HepG2 (cell line): ENCODE measurements at regions not wholly inside any gene's neighbourhood (a gene's known extent, or its start where the extent isn't known, plus 50 kb on each side); places are given as distances from the start of the nearest gene placed in this dataset.

Experiments used
- ATAC-seq: fragments of 200-7000 bp; cut with Tn5 transposase; 3 replicates; pipeline ENCODE4 v1.9.1; 2020; ENCODE audit warnings: mild to moderate bottlenecking, moderate library complexity
- BruUV-seq: library from RNA; stranded (reverse); fragments of 400-500 nt; replicated peaks from 2 replicates; lab custom pipeline; 2021; lab: Mats Ljungman, UMichigan
- CTCF ChIA-PET: fragments of 300-600 bp; formaldehyde crosslinking; extraction: SDS; loops from one replicate; lab custom pipeline; 2021; ENCODE audit warnings: low total read pairs, inconsistent platforms, low intra/inter-chr PET ratio; lab: Yijun Ruan, JAX
- POLR2A ChIA-PET: fragments of 350-600 bp; sonication (Branson Sonifier 250); formaldehyde crosslinking; loops from one replicate; lab custom pipeline; 2020; ENCODE audit warnings: antibody characterized with exemption, inconsistent platforms; lab: Yijun Ruan, JAX
- DNase-seq: peaks from one replicate; pipeline ENCODE4 v3.0.0-alpha.2; 2015; ENCODE audit warnings: low spot score
- FAIRE-seq: peaks from 3 replicates; lab custom pipeline; 2011; peaks lifted over from hg19 to GRCh38; lab: Jason Lieb, UNC
- H2AFZ ChIP-seq: one replicate; pipeline ENCODE4 v1.6.1; 2011; ENCODE audit warnings: low read length, inconsistent platforms
- H3K27ac ChIP-seq: fragments of 300-600 bp; 3 replicates; pipeline ENCODE4 v1.8.0; 2011; ENCODE audit warnings: mixed run types, mild to moderate bottlenecking, mixed read lengths, low read length, inconsistent platforms; ENCODE audit not compliant: insufficient read depth; ENCODE audit errors: extremely low read length
- H3K27me3 ChIP-seq, 2 experiments: fragments of 200-600 bp in 1 of 2; 2 replicates in 1 of 2; 3 replicates in 1 of 2; pipeline versions ENCODE4 v1.6.0 to v1.8.0; 2011; ENCODE audit warnings: low read length in 2 of 2, mild to moderate bottlenecking in 2 of 2, moderate library complexity in 2 of 2, inconsistent platforms in 1 of 2; ENCODE audit not compliant: insufficient read depth in 2 of 2, control insufficient read depth in 1 of 2
- H3K36me3 ChIP-seq, 2 experiments: fragments of 200-600 bp in 1 of 2; replicated peaks in 1 of 2; 2 replicates in 1 of 2; 3 replicates in 1 of 2; pipeline versions ENCODE4 v1.5.1 to v1.8.0; 2011; ENCODE audit warnings: low read length in 2 of 2, inconsistent platforms in 1 of 2; ENCODE audit not compliant: insufficient read depth in 2 of 2, control insufficient read depth in 1 of 2
- H3K4me1 ChIP-seq: 2 replicates; pipeline ENCODE4 v1.5.1; 2012; ENCODE audit warnings: low read length, inconsistent platforms; ENCODE audit not compliant: insufficient read depth
- H3K4me2 ChIP-seq: 2 replicates; pipeline ENCODE4 v1.6.0; 2011; ENCODE audit warnings: low read depth, low read length, inconsistent platforms
- H3K4me3 ChIP-seq, 3 experiments: fragments of 200-600 bp in 1 of 3; sonication (generic), shearing (Covaris generic) in 1 of 3; replicated peaks in 1 of 3; 2 replicates each; pipeline ENCODE4 v1.5.1; 2011 to 2016; ENCODE audit warnings: low read length in 3 of 3, inconsistent platforms in 2 of 3, low read depth in 2 of 3, mild to moderate bottlenecking in 2 of 3, control low read depth in 1 of 3, mixed read lengths in 1 of 3; ENCODE audit not compliant: insufficient read depth in 1 of 3
- H3K79me2 ChIP-seq: one replicate; pipeline ENCODE4 v1.6.1; 2011; ENCODE audit warnings: low read length, inconsistent platforms; ENCODE audit not compliant: insufficient read depth
- H3K9ac ChIP-seq: 2 replicates; pipeline ENCODE4 v1.6.0; 2011; ENCODE audit warnings: mild to moderate bottlenecking, low read depth, low read length, inconsistent platforms; ENCODE audit not compliant: insufficient read depth
- H3K9me3 ChIP-seq: 2 replicates; pipeline ENCODE4 v1.5.1; 2012; ENCODE audit warnings: mild to moderate bottlenecking, low read length
- H4K20me1 ChIP-seq: 2 replicates; pipeline ENCODE4 v1.6.0; 2011; ENCODE audit warnings: inconsistent platforms, mild to moderate bottlenecking, low read length, moderate library complexity; ENCODE audit not compliant: insufficient read depth
- CBX1 ChIP-seq: IDR thresholded peaks from one replicate; pipeline ENCODE4 v1.6.1; 2016; ENCODE audit warnings: antibody characterized with exemption, low read depth
- DBP ChIP-seq: sonication (generic); formaldehyde crosslinking; IDR thresholded peaks from 2 replicates; pipeline ENCODE4 v1.4.0; 2020; ENCODE audit warnings: missing genetic modification reagents; ENCODE audit errors: not compliant biosample characterization
- DPF2 ChIP-seq: sonication (generic); formaldehyde crosslinking; IDR thresholded peaks from 2 replicates; pipeline ENCODE4 v1.4.0; 2020; ENCODE audit warnings: mild to moderate bottlenecking, low read depth, missing genetic modification reagents, borderline replicate concordance
- KLF6 ChIP-seq: IDR thresholded peaks from 2 replicates; pipeline ENCODE4 v1.8.0; 2016; ENCODE audit warnings: missing biosample characterization, missing genetic modification reagents
- NR1H2 ChIP-seq: sonication (generic); formaldehyde crosslinking; IDR thresholded peaks from 2 replicates; pipeline ENCODE4 v1.8.1; 2022; ENCODE audit warnings: low read depth, missing genetic modification reagents, borderline replicate concordance
- SAFB2 ChIP-seq: sonication (generic); formaldehyde crosslinking; IDR thresholded peaks from 2 replicates; pipeline ENCODE4 v1.5.1; 2020; ENCODE audit warnings: missing genetic modification reagents, low read depth, mild to moderate bottlenecking, borderline replicate concordance
- SP1 ChIP-seq, 2 experiments: fragments of 450-650 bp in 1 of 2; sonication (generic) in 1 of 2; formaldehyde crosslinking in 1 of 2; IDR thresholded peaks; 2 replicates each; pipeline versions ENCODE4 v1.4.0 to v1.6.1; 2016 to 2020; ENCODE audit warnings: missing genetic modification reagents in 1 of 2
- THAP8 ChIP-seq: sonication (generic); formaldehyde crosslinking; IDR thresholded peaks from 2 replicates; pipeline ENCODE4 v1.5.1; 2020; ENCODE audit warnings: missing genetic modification reagents, mild to moderate bottlenecking, borderline replicate concordance
- YEATS2 ChIP-seq: sonication (generic); formaldehyde crosslinking; IDR thresholded peaks from 2 replicates; pipeline ENCODE4 v1.4.0; 2020; ENCODE audit warnings: missing genetic modification reagents, borderline replicate concordance
- ZFY ChIP-seq: sonication (generic); formaldehyde crosslinking; IDR thresholded peaks from 2 replicates; pipeline ENCODE4 v1.4.0; 2020; ENCODE audit warnings: missing genetic modification reagents
- ZNF501 ChIP-seq: sonication (generic); formaldehyde crosslinking; IDR thresholded peaks from 2 replicates; pipeline ENCODE4 v1.5.1; 2020; ENCODE audit warnings: mild to moderate bottlenecking, moderate library complexity, missing genetic modification reagents
- ZNF607 ChIP-seq: sonication (generic); formaldehyde crosslinking; IDR thresholded peaks from 2 replicates; pipeline ENCODE4 v1.5.1; 2020; ENCODE audit warnings: missing genetic modification reagents, mild to moderate bottlenecking, borderline replicate concordance
- ZNF710 ChIP-seq: sonication (generic); formaldehyde crosslinking; IDR thresholded peaks from 2 replicates; pipeline ENCODE4 v1.5.0; 2020; ENCODE audit warnings: mild to moderate bottlenecking, missing genetic modification reagents, borderline replicate concordance
- ZSCAN20 ChIP-seq: sonication (generic); formaldehyde crosslinking; IDR thresholded peaks from 2 replicates; pipeline ENCODE4 v1.4.0; 2020; ENCODE audit warnings: missing genetic modification reagents, mild to moderate bottlenecking, borderline replicate concordance
- ZSCAN22 ChIP-seq: sonication (generic); formaldehyde crosslinking; IDR thresholded peaks from 2 replicates; pipeline ENCODE4 v1.4.0; 2020; ENCODE audit warnings: mild to moderate bottlenecking, missing genetic modification reagents
- ZSCAN31 ChIP-seq: sonication (generic); formaldehyde crosslinking; IDR thresholded peaks from 2 replicates; pipeline ENCODE4 v1.5.0; 2020; ENCODE audit warnings: low read depth, mild to moderate bottlenecking, missing genetic modification reagents
- WGBS: methylation state at CpG from one replicate; pipeline ENCODE4 v1.1.6; 2017; ENCODE audit warnings: low lambda C conversion rate; 5-methylcytosine and 5-hydroxymethylcytosine counted together
- in situ Hi-C: cut with HindIII; loops from 2 replicates; pipeline ENCODE4 v1.10.0; 2017; ENCODE audit warnings: low pct_unique_long_range_greater_than_20kb; ENCODE audit not compliant: extremely low pct_ligation_motif_present
- intact Hi-C: fragments of 100-400 bp; cut with micrococcal nuclease; formaldehyde crosslinking; loops from one replicate; pipeline ENCODE4 v1.10.0; 2022; ENCODE audit not compliant: unreplicated experiment

- TF ChIP-seq THAP8 (no peak), CBX1 (no peak), SP1 (IDR thresholded peaks at IDR 0.05) (no peak), SP1 (CRISPR knock-in tag; IDR thresholded peaks at IDR 0.05) (no peak), ZNF607 (CRISPR knock-in tag) (no peak), DBP (CRISPR knock-in tag) (no peak)
- TF ChIP-seq, all 625 proteins: peak for 0
Measured at GRCh38 chr2:52659546-52659945, 1108.1 kb upstream of the CHAC2 start (continued).

- Histone ChIP-seq H3K79me2 (no peaks in the 10 kb centered on the region), H3K36me3 (no peaks in the 10 kb centered on the region), H3K27ac (no peak overlapping the region), H3K9ac (no peak overlapping the region), H2AFZ (no peak overlapping the region), H3K4me3 (no peak overlapping the region), H4K20me1 (no peaks in the 10 kb centered on the region), H3K27me3 (no peaks in the 10 kb centered on the region), H3K9me3 (peaks cover 80% of the 10 kb centered on the region), H3K4me2 (no peak overlapping the region), H3K4me1 (no peaks in the 10 kb centered on the region)
- no peak for TF ChIP-seq ZSCAN20 (CRISPR knock-in tag)
- no peak for TF ChIP-seq ZNF501 (CRISPR knock-in tag)
- no peak for TF ChIP-seq ZFY (CRISPR knock-in tag)
- no peak for TF ChIP-seq KLF6
- no peak for TF ChIP-seq YEATS2 (CRISPR knock-in tag)
- no peak for TF ChIP-seq SAFB2
- no peak for TF ChIP-seq ZSCAN31 (CRISPR knock-in tag)
- TF ChIP-seq DPF2 (CRISPR knock-in tag): no peak
- no peak for TF ChIP-seq NR1H2
- TF ChIP-seq ZSCAN22 (CRISPR knock-in tag): no peak
- TF ChIP-seq ZNF710 (CRISPR knock-in tag): no peak
- ATAC-seq (no peak), DNase-seq (no peak), FAIRE-seq (no peak)
- intact Hi-C loops (no loop called here), in situ Hi-C loops (no loop called here)
- no TSS peak for BruUV-seq
- WGBS: 0% methylated on average over 1 of the region's 1 CpG
- POLR2A ChIA-PET: no interaction called here
- CTCF ChIA-PET: no interaction called here
Measured at GRCh38 chr2:52658598-52658997, 1109.0 kb upstream of the CHAC2 start.
